Skeletal muscle satellite cell (primary cell): ENCODE measurements at regions not wholly inside any gene's neighbourhood (a gene's known extent, or its start where the extent isn't known, plus 50 kb on each side); places are given as distances from the start of the nearest gene placed in this dataset.
"Not testable (repeated sequence)": the region's sequence is repeated elsewhere in the genome, so short reads cannot be mapped to it uniquely, and the experiment has no call there.

Source experiments
- H3K27me3 ChIP-seq: 2 replicates; pipeline ENCODE4 v1.7.0; 2013; ENCODE audit warnings: low read length; ENCODE audit not compliant: control insufficient read depth, insufficient read depth
- H3K36me3 ChIP-seq: 2 replicates; pipeline ENCODE4 v1.7.0; 2013; ENCODE audit warnings: mild to moderate bottlenecking, control low read depth, low read length; ENCODE audit not compliant: insufficient read depth
- H3K4me1 ChIP-seq: 2 replicates; pipeline ENCODE4 v1.7.0; 2013; ENCODE audit warnings: low read length; ENCODE audit not compliant: control insufficient read depth, insufficient read depth
- H3K4me2 ChIP-seq: 2 replicates; pipeline ENCODE4 v1.7.0; 2013; ENCODE audit warnings: mild to moderate bottlenecking, low read length
- H3K4me3 ChIP-seq: 2 replicates; pipeline ENCODE4 v1.7.0; 2013; ENCODE audit warnings: low read length
- H3K9ac ChIP-seq: 2 replicates; pipeline ENCODE4 v1.7.0; 2013; ENCODE audit warnings: mild to moderate bottlenecking, low read depth, low read length, moderate library complexity
- H3K9me3 ChIP-seq: replicated peaks from 2 replicates; pipeline ENCODE4 v1.7.0; 2013; ENCODE audit warnings: mild to moderate bottlenecking, control low read depth, low read length

DNA sequence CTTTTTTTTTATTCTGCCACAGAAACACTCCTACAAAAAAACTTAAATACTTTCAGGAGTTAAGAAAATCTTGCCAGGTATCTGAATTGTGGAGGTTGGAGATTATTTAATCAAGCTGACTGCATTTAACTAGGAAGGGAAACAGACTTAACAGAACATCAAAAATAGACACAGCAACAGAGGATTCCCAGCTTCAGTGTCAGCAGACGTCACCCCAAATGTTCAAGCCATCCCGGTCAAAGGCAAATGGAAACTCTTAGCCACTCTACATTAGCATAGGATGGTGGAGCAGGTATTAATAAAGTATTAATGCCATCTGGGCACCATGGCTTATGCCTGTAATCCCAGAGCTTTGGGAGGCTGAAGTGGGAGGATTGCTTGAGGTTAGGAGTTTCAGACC, 139.7 kb upstream of the SVIL start:
- Histone ChIP-seq H3K4me2 (no peak overlapping the region), H3K4me3 (no peak overlapping the region), H3K9me3 (no peaks in the 10 kb centered on the region), H3K4me1 (no peaks in the 10 kb centered on the region), H3K27me3 (peaks cover 19% of the 10 kb centered on the region), H3K36me3 (no peaks in the 10 kb centered on the region), H3K9ac (no peak overlapping the region)

GRCh38 chr10:29773675-29774091, 138.9 kb upstream of the SVIL start:
- H3K36me3 ChIP-seq: no peaks in the 10 kb centered on the region

DNA sequence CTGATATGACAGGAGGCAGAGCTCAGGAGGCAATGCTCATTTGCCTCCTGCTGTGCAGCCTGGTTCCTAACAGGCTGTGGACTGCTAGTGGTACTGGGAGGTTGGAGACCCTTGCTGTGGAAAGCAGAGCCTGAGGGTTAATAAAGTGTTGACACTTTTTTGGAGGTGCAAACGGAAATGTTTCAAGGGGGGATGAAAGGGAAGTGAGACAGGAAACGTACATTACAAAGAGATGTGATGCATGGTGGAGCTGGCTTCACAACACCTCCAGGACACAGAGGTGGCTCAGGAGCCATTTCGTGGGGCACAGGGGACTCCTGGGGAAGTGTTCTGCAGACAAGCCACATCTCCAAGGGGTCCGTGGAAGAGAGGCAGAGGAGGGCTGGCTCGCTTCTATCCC, 137.6 kb upstream of the SVIL start:
- H3K9ac ChIP-seq: no peak overlapping the region
- H3K36me3 ChIP-seq: no peaks in the 10 kb centered on the region
- H3K4me2 ChIP-seq: no peak overlapping the region
- H3K4me1 ChIP-seq: no peaks in the 10 kb centered on the region
- H3K4me3 ChIP-seq: no peak overlapping the region
- peaks cover 24% of the 10 kb centered on the region for H3K27me3 ChIP-seq
- H3K9me3 ChIP-seq: no peaks in the 10 kb centered on the region

More at GRCh38 chr10:29773675-29774091, 138.9 kb upstream of the SVIL start:
- H3K9ac ChIP-seq: no peak overlapping the region
- no peaks in the 10 kb centered on the region for H3K4me1 ChIP-seq
- no peak overlapping the region for H3K4me2 ChIP-seq
- H3K27me3 ChIP-seq: peaks cover 19% of the 10 kb centered on the region
- no peak overlapping the region for H3K4me3 ChIP-seq
- H3K9me3 ChIP-seq: no peaks in the 10 kb centered on the region

GRCh38 chr10:29771376-29771775, 136.6 kb upstream of the SVIL start:
- H3K4me2 ChIP-seq: no peak overlapping the region
- H3K9ac ChIP-seq: no peak overlapping the region
- H3K4me1 ChIP-seq: no peaks in the 10 kb centered on the region
- no peaks in the 10 kb centered on the region for H3K9me3 ChIP-seq
- no peaks in the 10 kb centered on the region for H3K36me3 ChIP-seq
- no peak overlapping the region for H3K4me3 ChIP-seq
- peaks cover 34% of the 10 kb centered on the region for H3K27me3 ChIP-seq

DNA sequence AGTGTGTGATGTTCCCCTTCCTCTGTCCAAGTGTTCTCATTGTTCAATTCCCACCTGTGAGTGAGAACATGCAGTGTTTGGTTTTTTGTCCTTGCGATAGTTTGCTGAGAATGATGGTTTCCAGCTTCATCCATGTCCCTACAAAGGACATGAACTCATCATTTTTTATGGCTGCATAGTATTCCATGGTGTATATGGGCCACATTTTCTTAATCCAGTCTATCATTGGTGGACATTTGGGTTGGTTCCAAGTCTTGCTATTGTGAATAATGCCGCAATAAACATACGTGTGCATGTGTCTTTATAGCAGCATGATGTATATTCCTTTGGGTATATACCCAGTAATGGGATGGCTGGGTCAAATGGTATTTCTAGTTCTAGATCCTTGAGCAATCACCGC, 134.5 kb upstream of the SVIL start:
- not testable (repeated sequence) for H3K9me3 ChIP-seq, H3K9ac ChIP-seq, H3K36me3 ChIP-seq, H3K4me2 ChIP-seq, H3K4me3 ChIP-seq, H3K4me1 ChIP-seq
- H3K27me3 ChIP-seq: peaks cover 45% of the 10 kb centered on the region

DNA sequence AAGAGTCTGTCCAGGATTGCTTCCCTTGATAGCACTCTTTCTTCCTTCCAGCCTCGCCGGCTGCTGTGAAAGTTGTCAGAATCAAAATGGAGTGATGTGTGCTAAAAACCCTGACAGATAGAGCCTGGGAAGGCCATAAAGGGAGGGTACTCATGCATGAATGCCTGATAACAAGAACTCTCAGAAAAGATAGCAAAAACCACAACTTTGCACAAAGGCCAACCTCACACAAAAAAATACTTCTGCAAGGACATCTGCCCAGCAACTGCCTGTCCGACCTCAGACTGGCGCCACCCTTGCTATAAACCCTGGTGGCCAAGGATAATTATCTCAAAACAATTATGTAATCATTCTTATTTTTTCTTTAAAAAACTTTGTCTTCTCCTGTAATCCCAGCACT, 133.2 kb upstream of the SVIL start:
- Histone ChIP-seq H3K4me1 (no peaks in the 10 kb centered on the region), H3K4me2 (no peak overlapping the region), H3K4me3 (no peak overlapping the region), H3K9me3 (no peaks in the 10 kb centered on the region), H3K9ac (no peak overlapping the region), H3K36me3 (no peaks in the 10 kb centered on the region), H3K27me3 (peaks cover 45% of the 10 kb centered on the region)

DNA sequence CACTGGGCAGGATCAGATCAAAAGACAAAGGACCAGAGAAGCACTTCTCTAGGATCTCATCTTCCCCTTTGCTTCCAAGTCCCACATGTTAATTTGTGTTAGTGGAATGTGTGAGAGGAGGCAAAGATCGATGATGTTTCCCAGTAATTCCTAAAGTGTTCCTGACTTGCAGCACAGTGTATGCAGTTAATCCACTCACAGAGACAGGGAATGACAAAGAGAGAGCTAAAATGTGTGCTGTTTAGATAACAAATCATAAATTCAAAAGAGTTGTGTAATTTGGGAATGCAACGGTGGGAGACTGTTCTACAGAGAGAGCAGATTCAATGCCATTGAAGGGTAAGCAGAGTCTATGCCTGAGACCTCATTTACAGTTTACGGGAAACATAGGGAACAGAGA, 132.0 kb upstream of the SVIL start:
- Histone ChIP-seq H3K9me3 (no peaks in the 10 kb centered on the region), H3K9ac (no peak overlapping the region), H3K4me1 (no peaks in the 10 kb centered on the region), H3K27me3 (peaks cover 35% of the 10 kb centered on the region), H3K4me2 (no peak overlapping the region), H3K4me3 (no peak overlapping the region), H3K36me3 (no peaks in the 10 kb centered on the region)

DNA sequence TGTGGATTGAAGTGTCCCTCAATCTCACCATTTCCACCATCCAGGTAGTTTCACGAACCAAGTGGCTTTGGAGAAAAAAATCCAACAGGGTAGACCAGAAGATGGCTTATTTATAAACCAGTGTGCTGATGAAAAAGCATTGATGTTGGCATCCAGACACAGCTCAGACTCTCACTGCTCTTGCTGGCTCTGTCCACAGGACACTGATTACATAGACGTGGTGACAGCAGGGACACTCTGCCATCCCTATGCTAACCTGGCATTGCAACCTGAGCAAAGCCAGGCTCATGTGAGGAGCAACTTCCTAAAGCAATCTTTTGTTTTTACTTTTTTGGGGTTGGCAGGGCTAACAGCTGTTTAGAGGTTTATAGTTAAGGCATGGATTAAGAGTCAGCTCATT, 130.6 kb upstream of the SVIL start:
- Histone ChIP-seq H3K36me3 (no peaks in the 10 kb centered on the region), H3K9ac (no peak overlapping the region), H3K4me2 (no peak overlapping the region), H3K4me1 (no peaks in the 10 kb centered on the region), H3K27me3 (peaks cover 26% of the 10 kb centered on the region), H3K9me3 (no peaks in the 10 kb centered on the region), H3K4me3 (no peak overlapping the region)

DNA sequence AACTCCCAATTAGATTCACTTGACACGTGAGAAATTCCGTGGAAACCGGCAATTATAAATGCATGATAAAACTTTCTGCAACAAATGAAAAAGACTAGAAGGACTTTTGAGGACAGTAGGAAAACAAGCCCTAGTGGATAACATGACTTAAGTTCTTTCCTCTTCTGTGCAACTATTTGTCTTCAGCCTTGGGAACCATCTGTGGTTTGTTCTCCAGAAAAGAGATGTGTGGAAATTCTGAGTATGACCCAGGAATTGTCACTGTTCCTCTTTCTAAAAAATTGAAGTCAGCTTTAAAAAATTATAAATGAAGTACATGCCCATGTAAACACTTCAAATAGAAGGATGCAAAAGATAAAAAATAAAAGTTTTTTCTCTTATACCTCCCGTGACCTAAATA, 128.6 kb upstream of the SVIL start:
- Histone ChIP-seq H3K9ac (no peak overlapping the region), H3K4me1 (no peaks in the 10 kb centered on the region), H3K9me3 (no peaks in the 10 kb centered on the region), H3K4me2 (no peak overlapping the region), H3K27me3 (peaks cover 26% of the 10 kb centered on the region), H3K36me3 (no peaks in the 10 kb centered on the region), H3K4me3 (no peak overlapping the region)

DNA sequence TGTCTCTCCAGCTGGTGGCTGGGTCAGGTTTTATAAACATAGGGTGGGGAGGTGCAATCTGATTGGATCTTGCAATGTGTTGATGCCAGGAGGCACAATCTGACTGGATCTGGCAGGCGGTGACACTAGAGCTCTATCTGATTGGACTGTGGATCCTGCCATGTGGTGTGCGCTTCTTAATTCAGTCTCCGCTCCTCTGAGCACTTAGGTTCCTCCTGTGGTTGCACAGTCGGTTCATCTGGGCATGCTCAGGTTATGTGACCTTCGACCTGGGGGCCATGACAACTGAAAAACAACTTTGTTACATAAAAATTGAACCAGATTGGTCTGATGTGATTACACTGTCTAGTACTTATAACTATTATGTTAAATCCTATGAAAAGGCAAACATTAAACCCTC, 127.1 kb upstream of the SVIL start:
- Histone ChIP-seq H3K9ac (no peak overlapping the region), H3K4me2 (no peak overlapping the region), H3K4me3 (no peak overlapping the region), H3K4me1 (no peaks in the 10 kb centered on the region), H3K9me3 (no peaks in the 10 kb centered on the region), H3K27me3 (peaks cover 16% of the 10 kb centered on the region), H3K36me3 (no peaks in the 10 kb centered on the region)

DNA sequence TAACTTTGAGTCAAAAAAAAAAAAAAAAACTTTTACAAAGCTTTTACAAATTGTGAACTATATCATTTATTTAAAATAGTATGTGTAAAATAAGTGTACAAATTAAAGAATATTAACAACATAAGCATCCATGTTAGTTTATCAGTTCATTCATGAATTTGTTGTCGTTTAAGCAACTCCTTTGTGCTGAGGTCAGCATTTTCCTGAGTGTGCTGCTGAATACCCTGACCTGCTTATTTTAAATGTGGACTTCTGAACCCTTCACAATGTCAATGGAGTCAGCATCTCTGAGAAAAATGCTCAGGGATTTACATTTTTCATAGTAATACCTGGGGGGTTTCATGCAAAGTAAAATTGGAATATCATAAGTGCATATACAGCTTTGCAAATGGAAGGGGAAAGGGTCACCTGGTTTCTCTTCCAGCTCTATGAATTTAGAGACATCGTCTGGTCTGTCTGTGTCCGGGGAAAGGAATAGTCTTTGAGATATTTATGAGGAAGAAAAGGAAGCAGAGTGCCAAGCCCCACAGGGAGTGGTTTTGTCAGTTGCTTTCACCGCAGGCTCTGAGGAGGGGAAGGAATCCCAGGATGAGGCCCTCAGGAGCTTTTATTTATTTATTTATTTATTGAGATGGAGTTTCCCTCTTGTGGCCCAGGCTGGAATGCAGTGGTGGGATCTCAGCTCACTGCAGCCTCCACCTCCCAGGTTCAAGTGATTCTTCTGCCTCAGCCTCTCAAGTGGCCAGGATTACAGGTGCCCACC, 125.5 kb upstream of the SVIL start:
- H3K9me3 ChIP-seq: no peaks in the 10 kb centered on the region
- H3K4me3 ChIP-seq: no peak overlapping the region
- H3K4me2 ChIP-seq: no peak overlapping the region
- H3K9ac ChIP-seq: no peak overlapping the region
- peaks cover 11% of the 10 kb centered on the region for H3K27me3 ChIP-seq
- H3K36me3 ChIP-seq: no peaks in the 10 kb centered on the region
- no peaks in the 10 kb centered on the region for H3K4me1 ChIP-seq

DNA sequence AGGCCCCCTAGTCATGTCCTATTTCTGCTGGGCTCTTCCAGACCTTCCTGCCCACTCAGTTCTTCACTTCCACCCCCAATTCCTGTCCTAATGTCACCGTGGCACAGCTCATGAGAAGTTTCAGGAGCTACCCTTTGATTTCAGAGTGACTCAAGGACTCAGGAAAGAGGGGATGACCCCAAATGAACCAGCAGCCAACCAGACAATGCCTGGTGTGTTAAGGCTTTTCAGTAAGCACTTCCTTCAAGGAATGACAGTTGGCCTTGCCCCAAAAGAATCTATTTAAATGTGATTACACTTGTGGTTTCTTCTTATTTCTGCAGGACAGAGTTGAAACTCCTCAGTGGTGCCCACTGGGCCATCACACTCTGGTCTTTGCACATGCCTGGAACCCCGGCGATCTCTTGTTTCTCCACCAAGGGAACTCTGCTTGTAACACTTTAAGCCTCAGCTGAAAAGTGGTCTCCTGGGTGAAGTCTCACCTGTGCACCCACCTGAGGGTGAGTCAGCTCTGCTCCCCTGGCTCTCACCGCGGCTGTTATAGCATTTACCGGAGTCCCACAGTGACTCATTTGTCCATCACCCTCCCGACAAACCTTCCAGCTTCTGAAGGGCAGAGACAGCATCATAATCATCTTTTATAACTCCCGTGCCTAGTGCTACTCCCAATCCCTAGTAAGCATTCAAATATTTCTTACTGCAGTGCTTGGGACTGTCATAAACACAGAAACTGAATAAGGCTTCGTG, 123.0 kb upstream of the SVIL start:
- no peak overlapping the region for H3K4me2 ChIP-seq
- no peak overlapping the region for H3K4me3 ChIP-seq
- peaks cover 18% of the 10 kb centered on the region for H3K27me3 ChIP-seq
- no peaks in the 10 kb centered on the region for H3K36me3 ChIP-seq
- no peaks in the 10 kb centered on the region for H3K9me3 ChIP-seq
- H3K9ac ChIP-seq: no peak overlapping the region
- H3K4me1 ChIP-seq: no peaks in the 10 kb centered on the region
